Right lobe of liver (tissue), 6 donors: ENCODE measurements at regions not wholly inside any gene's neighbourhood (a gene's known extent, or its start where the extent isn't known, plus 50 kb on each side); places are given as distances from the start of the nearest gene placed in this dataset.

ENCODE experiments used
- ATAC-seq, 4 donors: fragments of 200-7000 bp; cut with Tn5 transposase; one replicate each; pipeline ENCODE4 v1.9.1; 2020; ENCODE audit warnings: mild to moderate bottlenecking in 4 of 4, moderate library complexity in 4 of 4
- DNase-seq, 3 donors: peaks; one replicate each; pipeline ENCODE4 v3.0.0-alpha.2; 2020
- H3K27ac ChIP-seq, 3 donors: fragments of 200-600 bp; one replicate each; pipeline ENCODE4 v1.8.0; 2022
- H3K27me3 ChIP-seq, 2 donors: fragments of 200-600 bp; one replicate each; pipeline ENCODE4 v1.8.0; 2022
- H3K36me3 ChIP-seq, 4 donors: fragments of 200-600 bp; sonication (generic) in 1 of 4; one replicate each; pipeline versions ENCODE4 v1.5.1 to v1.8.0; 2017 to 2022; ENCODE audit warnings: control low read depth in 1 of 4
- H3K4me1 ChIP-seq, 4 donors: fragments of 200-600 bp; sonication (generic) in 1 of 4; one replicate each; pipeline versions ENCODE4 v1.5.1 to v1.8.0; 2017 to 2022; ENCODE audit warnings: control low read depth in 1 of 4
- H3K4me3 ChIP-seq, 3 donors: fragments of 200-600 bp; one replicate each; pipeline ENCODE4 v1.8.0; 2022
- H3K9me3 ChIP-seq, 4 donors: fragments of 200-600 bp; sonication (generic) in 1 of 4; one replicate each; pipeline versions ENCODE4 v1.5.1 to v1.8.0; 2017 to 2022; ENCODE audit warnings: control low read depth in 1 of 4
- CTCF ChIP-seq, 4 donors: fragments of 200-600 bp in 3 of 4; fragments of 450-650 bp in 1 of 4; IDR thresholded peaks; one replicate each; pipeline versions ENCODE4 v1.5.1 to v1.8.0; 2016 to 2022; ENCODE audit warnings: antibody characterized with exemption in 4 of 4, mild to moderate bottlenecking in 2 of 4
- POLR2A ChIP-seq: fragments of 450-650 bp; IDR thresholded peaks from one replicate; pipeline ENCODE4 v1.6.1; 2017; ENCODE audit warnings: antibody characterized with exemption, mild to moderate bottlenecking
- WGBS: methylation state at CpG from one replicate; pipeline ENCODE4 v1.1.6; 2018; ENCODE audit warnings: low coverage, low lambda C conversion rate; ENCODE audit not compliant: insufficient coverage; ENCODE audit errors: missing lambda C conversion rate; 5-methylcytosine and 5-hydroxymethylcytosine counted together
- intact Hi-C, 2 donors: fragments of 100-400 bp; cut with DNase I; formaldehyde crosslinking; loops; one replicate each; pipeline versions ENCODE4 v1.11.2 to v1.14.1; 2022
- donor health status: DM: no; HTN: yes; CAD: no.
- donor health status: DM: no; HTN: no; CAD: no.
- donor health status: DM: no; HTN: no; CAD: no.
- donor health status: DM: no; HTN: yes; CAD: no.
- donor health status: DM: no; HTN: yes; CAD: no.

GRCh38 chr6:44537306-44538049 lies 150.0 kb downstream of the CDC5L start:
- ATAC-seq = no peak

GRCh38 chr6:44538131-44538806 lies 150.8 kb downstream of the CDC5L start:
- no peaks in the 10 kb centered on the region for H3K4me1 ChIP-seq
- H3K36me3 ChIP-seq = no peaks in the 10 kb centered on the region
- H3K27me3 ChIP-seq = no peaks in the 10 kb centered on the region
- H3K4me3 ChIP-seq = no peak overlapping the region
- intact Hi-C loops = no loop called here
- no peaks in the 10 kb centered on the region for H3K9me3 ChIP-seq
- DNase-seq (no peak), ATAC-seq (no peak)
- WGBS = 47% methylated on average over 5 of the region's 7 CpGs
- TF ChIP-seq POLR2A (no peak), CTCF (IDR thresholded peaks at IDR 0.05) (no peak)
- no peak overlapping the region for H3K27ac ChIP-seq

More at GRCh38 chr6:44537306-44538049, 150.0 kb downstream of the CDC5L start:
- no peak for DNase-seq
- Histone ChIP-seq H3K27me3 (no peaks in the 10 kb centered on the region), H3K4me1 (no peaks in the 10 kb centered on the region), H3K4me3 (no peak overlapping the region), H3K36me3 (no peaks in the 10 kb centered on the region), H3K9me3 (no peaks in the 10 kb centered on the region), H3K27ac (no peak overlapping the region)
- WGBS = 65% methylated on average over 9 of the region's 10 CpGs
- no peak for TF ChIP-seq POLR2A
- no peak for TF ChIP-seq CTCF (IDR thresholded peaks at IDR 0.05)
- intact Hi-C loops = no loop called here

- intact Hi-C loops = no loop called here
- Histone ChIP-seq H3K36me3 (no peaks in the 10 kb centered on the region), H3K4me3 (no peak overlapping the region), H3K9me3 (no peaks in the 10 kb centered on the region), H3K4me1 (no peaks in the 10 kb centered on the region), H3K27me3 (no peaks in the 10 kb centered on the region), H3K27ac (no peak overlapping the region)
- no peak for DNase-seq
- ATAC-seq = no peak
- 67% methylated on average over 1 of the region's 2 CpGs for WGBS
- TF ChIP-seq POLR2A = no peak
Measured at GRCh38 chr6:44538807-44539201, 151.3 kb downstream of the CDC5L start.

GRCh38 chr6:44539701-44540355 lies 152.3 kb downstream of the CDC5L start:
- intact Hi-C loops = no loop called here
- no peak for ATAC-seq
- Histone ChIP-seq H3K4me3 (no peak overlapping the region), H3K4me1 (no peaks in the 10 kb centered on the region), H3K27me3 (no peaks in the 10 kb centered on the region), H3K36me3 (no peaks in the 10 kb centered on the region), H3K27ac (no peak overlapping the region), H3K9me3 (no peaks in the 10 kb centered on the region)
- 86% methylated on average over 3 of the region's 3 CpGs for WGBS
- TF ChIP-seq POLR2A (no peak), CTCF (IDR thresholded peaks at IDR 0.05) (no peak)
- no peak for DNase-seq

- WGBS = 100% methylated on average over 2 of the region's 4 CpGs
- ATAC-seq = no peak
- intact Hi-C loops = no loop called here
- Histone ChIP-seq H3K27ac (no peak overlapping the region), H3K9me3 (no peaks in the 10 kb centered on the region), H3K4me3 (no peak overlapping the region), H3K27me3 (no peaks in the 10 kb centered on the region), H3K4me1 (no peaks in the 10 kb centered on the region), H3K36me3 (no peaks in the 10 kb centered on the region)
- TF ChIP-seq CTCF (IDR thresholded peaks at IDR 0.05) (no peak), POLR2A (no peak)
- DNase-seq = no peak
Measured at GRCh38 chr6:44540881-44541280, 153.4 kb downstream of the CDC5L start.
